ENCODE measurements at regions not wholly inside any gene's neighbourhood (a gene's known extent, or its start where the extent isn't known, plus 50 kb on each side); places are given as distances from the start of the nearest gene placed in this dataset.

DNA sequence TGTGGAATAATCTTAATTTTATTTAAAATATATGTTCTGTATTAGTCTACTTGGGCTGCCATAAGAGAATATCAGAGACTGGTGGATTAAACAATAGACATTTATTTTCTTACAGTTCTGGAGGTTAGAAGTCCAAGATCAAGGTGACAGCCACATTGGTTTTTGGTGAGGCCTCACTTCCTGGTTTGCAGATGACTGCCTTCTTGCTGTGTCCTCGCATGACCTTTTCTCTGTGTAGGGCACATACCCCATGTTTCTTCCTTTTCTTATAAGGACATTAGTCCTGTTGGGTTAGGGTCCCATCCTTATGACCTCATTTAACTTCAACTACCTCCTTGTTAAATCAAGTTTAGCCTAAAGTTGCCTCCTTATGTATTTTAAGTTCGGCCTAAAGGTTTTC, 202.7 kb upstream of the MPPED2 start (continued):
- TF ChIP-seq, protein P1, sequence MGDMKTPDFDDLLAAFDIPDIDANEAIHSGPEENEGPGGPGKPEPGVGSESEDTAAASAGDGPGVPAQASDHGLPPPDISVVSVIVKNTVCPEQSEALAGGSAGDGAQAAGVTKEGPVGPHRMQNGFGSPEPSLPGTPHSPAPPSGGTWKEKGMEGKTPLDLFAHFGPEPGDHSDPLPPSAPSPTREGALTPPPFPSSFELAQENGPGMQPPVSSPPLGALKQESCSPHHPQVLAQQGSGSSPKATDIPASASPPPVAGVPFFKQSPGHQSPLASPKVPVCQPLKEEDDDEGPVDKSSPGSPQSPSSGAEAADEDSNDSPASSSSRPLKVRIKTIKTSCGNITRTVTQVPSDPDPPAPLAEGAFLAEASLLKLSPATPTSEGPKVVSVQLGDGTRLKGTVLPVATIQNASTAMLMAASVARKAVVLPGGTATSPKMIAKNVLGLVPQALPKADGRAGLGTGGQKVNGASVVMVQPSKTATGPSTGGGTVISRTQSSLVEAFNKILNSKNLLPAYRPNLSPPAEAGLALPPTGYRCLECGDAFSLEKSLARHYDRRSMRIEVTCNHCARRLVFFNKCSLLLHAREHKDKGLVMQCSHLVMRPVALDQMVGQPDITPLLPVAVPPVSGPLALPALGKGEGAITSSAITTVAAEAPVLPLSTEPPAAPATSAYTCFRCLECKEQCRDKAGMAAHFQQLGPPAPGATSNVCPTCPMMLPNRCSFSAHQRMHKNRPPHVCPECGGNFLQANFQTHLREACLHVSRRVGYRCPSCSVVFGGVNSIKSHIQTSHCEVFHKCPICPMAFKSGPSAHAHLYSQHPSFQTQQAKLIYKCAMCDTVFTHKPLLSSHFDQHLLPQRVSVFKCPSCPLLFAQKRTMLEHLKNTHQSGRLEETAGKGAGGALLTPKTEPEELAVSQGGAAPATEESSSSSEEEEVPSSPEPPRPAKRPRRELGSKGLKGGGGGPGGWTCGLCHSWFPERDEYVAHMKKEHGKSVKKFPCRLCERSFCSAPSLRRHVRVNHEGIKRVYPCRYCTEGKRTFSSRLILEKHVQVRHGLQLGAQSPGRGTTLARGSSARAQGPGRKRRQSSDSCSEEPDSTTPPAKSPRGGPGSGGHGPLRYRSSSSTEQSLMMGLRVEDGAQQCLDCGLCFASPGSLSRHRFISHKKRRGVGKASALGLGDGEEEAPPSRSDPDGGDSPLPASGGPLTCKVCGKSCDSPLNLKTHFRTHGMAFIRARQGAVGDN (IDR thresholded peaks at IDR 0.05), result no peak
- TF ChIP-seq, protein P2, sequence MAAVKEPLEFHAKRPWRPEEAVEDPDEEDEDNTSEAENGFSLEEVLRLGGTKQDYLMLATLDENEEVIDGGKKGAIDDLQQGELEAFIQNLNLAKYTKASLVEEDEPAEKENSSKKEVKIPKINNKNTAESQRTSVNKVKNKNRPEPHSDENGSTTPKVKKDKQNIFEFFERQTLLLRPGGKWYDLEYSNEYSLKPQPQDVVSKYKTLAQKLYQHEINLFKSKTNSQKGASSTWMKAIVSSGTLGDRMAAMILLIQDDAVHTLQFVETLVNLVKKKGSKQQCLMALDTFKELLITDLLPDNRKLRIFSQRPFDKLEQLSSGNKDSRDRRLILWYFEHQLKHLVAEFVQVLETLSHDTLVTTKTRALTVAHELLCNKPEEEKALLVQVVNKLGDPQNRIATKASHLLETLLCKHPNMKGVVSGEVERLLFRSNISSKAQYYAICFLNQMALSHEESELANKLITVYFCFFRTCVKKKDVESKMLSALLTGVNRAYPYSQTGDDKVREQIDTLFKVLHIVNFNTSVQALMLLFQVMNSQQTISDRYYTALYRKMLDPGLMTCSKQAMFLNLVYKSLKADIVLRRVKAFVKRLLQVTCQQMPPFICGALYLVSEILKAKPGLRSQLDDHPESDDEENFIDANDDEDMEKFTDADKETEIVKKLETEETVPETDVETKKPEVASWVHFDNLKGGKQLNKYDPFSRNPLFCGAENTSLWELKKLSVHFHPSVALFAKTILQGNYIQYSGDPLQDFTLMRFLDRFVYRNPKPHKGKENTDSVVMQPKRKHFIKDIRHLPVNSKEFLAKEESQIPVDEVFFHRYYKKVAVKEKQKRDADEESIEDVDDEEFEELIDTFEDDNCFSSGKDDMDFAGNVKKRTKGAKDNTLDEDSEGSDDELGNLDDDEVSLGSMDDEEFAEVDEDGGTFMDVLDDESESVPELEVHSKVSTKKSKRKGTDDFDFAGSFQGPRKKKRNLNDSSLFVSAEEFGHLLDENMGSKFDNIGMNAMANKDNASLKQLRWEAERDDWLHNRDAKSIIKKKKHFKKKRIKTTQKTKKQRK (IDR thresholded peaks at IDR 0.05; ENCODE audit: low read depth, low read length), result no peak

DNA sequence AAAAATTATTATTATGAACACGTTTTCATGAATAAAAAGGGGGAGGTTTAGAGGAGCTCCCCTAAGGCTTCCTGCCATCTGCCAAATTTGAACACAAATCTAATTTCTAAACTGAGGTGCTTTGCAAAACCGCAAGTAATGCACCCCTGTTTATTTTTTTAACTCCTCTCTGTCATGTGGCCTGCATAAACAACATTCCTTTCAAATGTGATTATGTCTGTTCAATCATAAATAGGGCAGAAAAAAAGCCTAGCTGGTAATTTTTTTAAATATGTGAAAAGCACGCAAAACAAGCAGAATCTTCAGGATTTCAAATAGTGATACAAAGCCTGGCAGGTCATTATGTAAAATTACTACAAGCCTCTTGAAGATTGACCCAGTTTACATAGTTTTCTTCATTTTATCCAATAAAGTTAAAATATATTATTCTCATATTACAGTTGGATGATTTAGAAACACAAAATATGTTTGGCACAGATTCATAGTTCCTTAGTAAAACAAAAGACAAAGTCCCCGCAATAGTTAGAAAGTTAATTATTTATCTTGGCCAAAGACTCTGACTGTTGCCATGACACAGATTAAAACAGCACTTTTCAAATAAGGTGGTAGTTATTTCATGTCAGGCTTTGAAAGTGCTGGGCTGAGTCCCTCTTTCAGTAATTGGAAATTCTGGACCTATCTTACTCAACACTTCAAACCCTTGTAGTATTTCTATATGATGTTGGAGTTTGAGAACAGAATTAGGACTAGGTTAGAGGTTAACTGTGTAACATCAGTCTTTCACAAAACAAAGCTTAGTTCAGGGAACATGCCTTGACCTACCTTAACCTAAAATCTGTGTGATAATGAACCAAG, 200.3 kb upstream of the MPPED2 start:
- no peaks in the 10 kb centered on the region for H3K4me1 ChIP-seq (ENCODE audit: control insufficient read depth, insufficient read depth, low read length)
- H3K36me3 ChIP-seq (ENCODE audit: control insufficient read depth in 2 of 2, insufficient read depth in 2 of 2, low read length in 1 of 2), result no peaks in the 10 kb centered on the region
- CTCF ChIA-PET, result no interaction called here
- H3K4me3 ChIP-seq, result no peak overlapping the region
- POLR2A ChIA-PET, result no interaction called here
- RAD21 ChIA-PET (ENCODE audit: unreplicated experiment), result no interaction called here
- no peaks in the 10 kb centered on the region for H3K27me3 ChIP-seq (replicated peaks in 1 of 2; ENCODE audit: control insufficient read depth in 2 of 2, insufficient read depth in 2 of 2, low read length in 1 of 2)
- H3K4me2 ChIP-seq (ENCODE audit: control insufficient read depth, insufficient read depth), result no peak overlapping the region
- in situ Hi-C loops (cut with MboI), result no loop called here
- no peak for FAIRE-seq
- TF ChIP-seq ZZZ3 (IDR thresholded peaks at IDR 0.05; ENCODE audit: control insufficient read depth, insufficient read length, low read depth) (no peak), MYB (IDR thresholded peaks at IDR 0.05; ENCODE audit: borderline replicate concordance, low read depth, low read length) (no peak), MEF2A (IDR thresholded peaks at IDR 0.05; ENCODE audit: insufficient read depth, low read depth, low read length) (no peak)
- no peaks in the 10 kb centered on the region for H3K79me2 ChIP-seq (ENCODE audit: control insufficient read depth, insufficient read depth, low read length)
- H2AFZ ChIP-seq (ENCODE audit: control insufficient read depth, low read depth, low read length), result no peak overlapping the region
- intact Hi-C loops (cut with micrococcal nuclease; ENCODE audit: unreplicated experiment), result no loop called here
- no peaks in the 10 kb centered on the region for H4K20me1 ChIP-seq (ENCODE audit: control insufficient read depth, insufficient read depth)
- no peak for ATAC-seq
- SMC1A ChIA-PET (ENCODE audit: uncharacterized antibody, unreplicated experiment), result no interaction called here
- H3K9ac ChIP-seq (ENCODE audit: control insufficient read depth, insufficient read depth, low read length), result no peak overlapping the region
- H3K27ac ChIP-seq (ENCODE audit: control insufficient read depth, insufficient read depth), result no peak overlapping the region
- no peak for DNase-seq (ENCODE audit: low read depth, low spot score)
- BruUV-seq (replicated peaks), result no TSS peak
- WGBS (ENCODE audit: insufficient coverage, insufficient replicate concordance, low lambda C conversion rate, missing lambda C conversion rate), result 33% methylated on average over 4 of the region's 4 CpGs
- H3K9me3 ChIP-seq (replicated peaks; ENCODE audit: control insufficient read depth, insufficient read depth, low read length), result no peaks in the 10 kb centered on the region

All from GM12878 (cell line).